ENCODE measurements at regions not wholly inside any gene's neighbourhood (a gene's known extent, or its start where the extent isn't known, plus 50 kb on each side); places are given as distances from the start of the nearest gene placed in this dataset.

GRCh38 chr2:18119883-18120282 is 241.4 kb downstream of the KCNS3 start:
- no peak for TF ChIP-seq CTCF (conservative IDR thresholded peaks at IDR 0.05; ENCODE audit: low read depth, low read length)
- DNase-seq (ENCODE audit: low read depth): peak; percentile 44
- H3K4me3 ChIP-seq (ENCODE audit: low read depth, low read length): no peak overlapping the region

GRCh38 chr2:18118703-18119102 is 240.2 kb downstream of the KCNS3 start:
- TF ChIP-seq CTCF (conservative IDR thresholded peaks at IDR 0.05; ENCODE audit: low read depth, low read length): no peak
- DNase-seq (ENCODE audit: low read depth): peak; percentile 17
- no peak overlapping the region for H3K4me3 ChIP-seq (ENCODE audit: low read depth, low read length)

GRCh38 chr2:18117592-18117991 is 239.1 kb downstream of the KCNS3 start:
- peak; percentile 82 for DNase-seq (ENCODE audit: low read depth)
- TF ChIP-seq CTCF (conservative IDR thresholded peaks at IDR 0.05; ENCODE audit: low read depth, low read length): peak; percentile 99
- H3K4me3 ChIP-seq (ENCODE audit: low read depth, low read length): no peak overlapping the region

- TF ChIP-seq CTCF (conservative IDR thresholded peaks at IDR 0.05; ENCODE audit: low read depth, low read length): no peak
Measured at GRCh38 chr2:18110222-18110621, 231.8 kb downstream of the KCNS3 start.

GRCh38 chr2:18106841-18107240 is 228.4 kb downstream of the KCNS3 start:
- no peak for TF ChIP-seq CTCF (conservative IDR thresholded peaks at IDR 0.05; ENCODE audit: low read depth, low read length)
- no peak for DNase-seq (ENCODE audit: low read depth)
- H3K4me3 ChIP-seq (ENCODE audit: low read depth, low read length): no peak overlapping the region

More at GRCh38 chr2:18110222-18110621, 231.8 kb downstream of the KCNS3 start:
- DNase-seq (ENCODE audit: low read depth): no peak
- H3K4me3 ChIP-seq (ENCODE audit: low read depth, low read length): no peak overlapping the region

GRCh38 chr2:18105929-18106328 is 227.5 kb downstream of the KCNS3 start:
- no peak for DNase-seq (ENCODE audit: low read depth)
- TF ChIP-seq CTCF (conservative IDR thresholded peaks at IDR 0.05; ENCODE audit: low read depth, low read length): no peak
- no peak overlapping the region for H3K4me3 ChIP-seq (ENCODE audit: low read depth, low read length)

- TF ChIP-seq CTCF (conservative IDR thresholded peaks at IDR 0.05; ENCODE audit: low read depth, low read length): no peak
- no peak for DNase-seq (ENCODE audit: low read depth)
- no peak overlapping the region for H3K4me3 ChIP-seq (ENCODE audit: low read depth, low read length)
Measured at GRCh38 chr2:18104595-18105224, 226.2 kb downstream of the KCNS3 start.

Data from choroid plexus epithelial cell (primary cell).